H1 (cell line): ENCODE measurements at regions not wholly inside any gene's neighbourhood (a gene's known extent, or its start where the extent isn't known, plus 50 kb on each side); places are given as distances from the start of the nearest gene placed in this dataset.

Experiments
- CBX8 ChIP-seq: fragments of 300-800, 300-1000 bp; sonication (generic); IDR thresholded peaks from 2 replicates; pipeline ENCODE4 v1.7.1; 2016; ENCODE audit warnings: low read depth, low read length, borderline replicate concordance
- CEBPB ChIP-seq: IDR thresholded peaks from 2 replicates; pipeline ENCODE4 v1.6.1; 2012; ENCODE audit warnings: low read depth, low read length
- EP300 ChIP-seq, 2 experiments: IDR thresholded peaks; 1 replicate in 1 of 2; 2 replicates in 1 of 2; pipeline ENCODE4 v1.6.1; 2011 to 2012; ENCODE audit warnings: low read depth in 2 of 2, low read length in 2 of 2, mild to moderate bottlenecking in 2 of 2, borderline replicate concordance in 1 of 2, inconsistent platforms in 1 of 2, moderate library complexity in 1 of 2
- EZH2 ChIP-seq: fragments of 200-600 bp; sonication (generic); IDR thresholded peaks from 2 replicates; pipeline ENCODE4 v1.7.1; 2012; ENCODE audit warnings: low read depth, mild to moderate bottlenecking, moderate library complexity, low read length, inconsistent platforms; ENCODE audit not compliant: severe bottlenecking
- JUND ChIP-seq: IDR thresholded peaks from 2 replicates; pipeline ENCODE4 v1.6.1; 2011; ENCODE audit warnings: mild to moderate bottlenecking, improper control_type of control experiment, low read length
- PHF8 ChIP-seq: fragments of 200-600 bp; sonication (generic); conservative IDR thresholded peaks from 2 replicates; pipeline ENCODE4 v1.7.1; 2012; ENCODE audit warnings: low read depth, mild to moderate bottlenecking, inconsistent platforms, low read length, moderate library complexity
- POLR2A ChIP-seq, 2 experiments: IDR thresholded peaks; 1 replicate in 1 of 2; 2 replicates in 1 of 2; pipeline ENCODE4 v1.6.1; 2011; ENCODE audit warnings: low read depth in 2 of 2, low read length in 2 of 2, mild to moderate bottlenecking in 2 of 2; ENCODE audit errors: control extremely low read depth in 1 of 2
- RBBP5 ChIP-seq: IDR thresholded peaks from 2 replicates; pipeline ENCODE4 v1.7.1; 2012; ENCODE audit warnings: low read depth, mild to moderate bottlenecking, inconsistent platforms, low read length, moderate library complexity, borderline replicate concordance
- SUZ12 ChIP-seq: fragments of 200-600 bp; sonication (generic); IDR thresholded peaks from 2 replicates; pipeline ENCODE4 v1.6.1; 2012; ENCODE audit warnings: mild to moderate bottlenecking, inconsistent platforms, low read length, moderate library complexity, mixed read lengths
- TCF12 ChIP-seq: IDR thresholded peaks from 2 replicates; pipeline ENCODE4 v1.6.1; 2011; ENCODE audit warnings: low read depth, mild to moderate bottlenecking, low read length
- YY1 ChIP-seq: IDR thresholded peaks from 2 replicates; pipeline ENCODE4 v1.6.1; 2011; ENCODE audit warnings: low read depth, mild to moderate bottlenecking, low read length
- ZNF274 ChIP-seq: IDR thresholded peaks from 2 replicates; pipeline ENCODE4 v1.7.0; 2012; ENCODE audit warnings: low read length, borderline replicate concordance; ENCODE audit errors: extremely low read depth
- TF ChIP-seq, protein P1 (sequence below), 3 experiments: IDR thresholded peaks; 1 replicate in 2 of 3; 2 replicates in 1 of 3; pipeline versions ENCODE4 v1.5.1 to v1.6.1; 2011; ENCODE audit warnings: low read length in 3 of 3, mild to moderate bottlenecking in 3 of 3, inconsistent platforms in 2 of 3, low read depth in 1 of 3, moderate library complexity in 1 of 3; ENCODE audit not compliant: insufficient read depth in 1 of 3; ENCODE audit errors: control extremely low read depth in 1 of 3

DNA sequence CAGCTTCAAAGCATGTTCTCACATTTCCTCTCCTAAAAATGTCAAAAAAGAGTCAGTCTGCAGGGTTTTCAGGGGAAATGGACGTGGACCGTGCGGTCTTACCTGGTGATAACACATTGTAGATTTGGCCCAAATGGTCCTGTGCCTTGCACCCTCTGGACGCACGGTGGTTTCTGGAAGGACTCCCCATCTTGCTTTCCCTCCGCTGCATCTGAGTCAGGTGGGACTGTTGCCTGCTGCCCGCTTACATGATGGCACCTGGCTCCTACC is 1290.1 kb downstream of the TBC1D22A start:
- TF ChIP-seq SUZ12 (no peak), ZNF274 (no peak), POLR2A (IDR thresholded peaks at IDR 0.05; ENCODE audit: control extremely low read depth in 1 of 2, low read depth in 2 of 2, low read length in 2 of 2) (no peak), EZH2 (no peak), CEBPB (no peak), EP300 (IDR thresholded peaks at IDR 0.05; ENCODE audit: borderline replicate concordance in 1 of 2, low read depth in 2 of 2, low read length in 2 of 2) (no peak), CBX8 (no peak), PHF8 (no peak), YY1 (no peak), TCF12 (no peak), JUND (no peak), RBBP5 (no peak)
- TF ChIP-seq, protein P1, sequence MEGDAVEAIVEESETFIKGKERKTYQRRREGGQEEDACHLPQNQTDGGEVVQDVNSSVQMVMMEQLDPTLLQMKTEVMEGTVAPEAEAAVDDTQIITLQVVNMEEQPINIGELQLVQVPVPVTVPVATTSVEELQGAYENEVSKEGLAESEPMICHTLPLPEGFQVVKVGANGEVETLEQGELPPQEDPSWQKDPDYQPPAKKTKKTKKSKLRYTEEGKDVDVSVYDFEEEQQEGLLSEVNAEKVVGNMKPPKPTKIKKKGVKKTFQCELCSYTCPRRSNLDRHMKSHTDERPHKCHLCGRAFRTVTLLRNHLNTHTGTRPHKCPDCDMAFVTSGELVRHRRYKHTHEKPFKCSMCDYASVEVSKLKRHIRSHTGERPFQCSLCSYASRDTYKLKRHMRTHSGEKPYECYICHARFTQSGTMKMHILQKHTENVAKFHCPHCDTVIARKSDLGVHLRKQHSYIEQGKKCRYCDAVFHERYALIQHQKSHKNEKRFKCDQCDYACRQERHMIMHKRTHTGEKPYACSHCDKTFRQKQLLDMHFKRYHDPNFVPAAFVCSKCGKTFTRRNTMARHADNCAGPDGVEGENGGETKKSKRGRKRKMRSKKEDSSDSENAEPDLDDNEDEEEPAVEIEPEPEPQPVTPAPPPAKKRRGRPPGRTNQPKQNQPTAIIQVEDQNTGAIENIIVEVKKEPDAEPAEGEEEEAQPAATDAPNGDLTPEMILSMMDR (IDR thresholded peaks at IDR 0.05; ENCODE audit: control extremely low read depth in 1 of 3, insufficient read depth in 1 of 3, low read depth in 1 of 3, low read length in 3 of 3) = no peak
